OCI-LY3 (cell line): ENCODE measurements at regions not wholly inside any gene's neighbourhood (a gene's known extent, or its start where the extent isn't known, plus 50 kb on each side); places are given as distances from the start of the nearest gene placed in this dataset.

Source experiments
- H2AFZ ChIP-seq: fragments of 200-600, 300-600 bp; shearing (Covaris generic); 2 replicates; pipeline ENCODE4 v1.6.0; 2014; ENCODE audit warnings: antibody characterized with exemption, low read depth, low read length
- H3K27ac ChIP-seq: fragments of 200-600, 300-600 bp; sonication (generic); 2 replicates; pipeline ENCODE4 v1.5.1; 2014; ENCODE audit warnings: mild to moderate bottlenecking, low read length, moderate library complexity, mixed read lengths
- H3K27me3 ChIP-seq: fragments of 200-600, 300-600 bp; sonication (generic); 2 replicates; pipeline ENCODE4 v1.6.1; 2014; ENCODE audit warnings: low read depth, low read length, mixed read lengths
- H3K36me3 ChIP-seq: fragments of 200-600, 300-600 bp; sonication (generic); replicated peaks from 2 replicates; pipeline ENCODE3; 2014; ENCODE audit warnings: low read depth, low read length, mixed read lengths
- H3K4me1 ChIP-seq: fragments of 300-600, 200-600 bp; sonication (generic); 2 replicates; pipeline ENCODE4 v1.6.1; 2014; ENCODE audit warnings: low read length, mixed read lengths
- H3K4me2 ChIP-seq: fragments of 200-600, 300-600 bp; sonication (generic); 2 replicates; pipeline ENCODE4 v1.6.1; 2014; ENCODE audit warnings: low read length, mixed read lengths
- H3K4me3 ChIP-seq: fragments of 300-600, 200-600 bp; sonication (generic); 2 replicates; pipeline ENCODE4 v1.5.1; 2014; ENCODE audit warnings: antibody characterized with exemption, mild to moderate bottlenecking, low read length, moderate library complexity
- H3K79me2 ChIP-seq: fragments of 300-600, 200-600 bp; shearing (Covaris generic); 2 replicates; pipeline ENCODE4 v1.6.1; 2014; ENCODE audit warnings: mild to moderate bottlenecking, low read length, mixed read lengths
- H3K9ac ChIP-seq: fragments of 300-600, 200-600 bp; shearing (Covaris generic); 2 replicates; pipeline ENCODE4 v1.6.0; 2014; ENCODE audit warnings: mild to moderate bottlenecking, low read length, moderate library complexity
- H3K9me3 ChIP-seq: fragments of 200-600, 300-600 bp; shearing (Covaris generic); 2 replicates; pipeline ENCODE4 v1.6.1; 2014; ENCODE audit warnings: low read length, mixed read lengths; ENCODE audit not compliant: insufficient read depth
- H4K20me1 ChIP-seq: fragments of 200-600, 300-600 bp; sonication (generic); 2 replicates; pipeline ENCODE4 v1.6.1; 2016; ENCODE audit warnings: low read length, mixed read lengths; ENCODE audit not compliant: insufficient read depth
- EZH2phosphoT487 ChIP-seq: fragments of 200-600 bp; shearing (Covaris generic); IDR thresholded peaks from 2 replicates; pipeline ENCODE4 v1.6.1; 2018; ENCODE audit warnings: antibody characterized with exemption, mixed run types, low read depth
- TF ChIP-seq, protein P1 (sequence below): fragments of 200-600, 300-600 bp; sonication (generic); IDR thresholded peaks from 2 replicates; pipeline ENCODE4 v1.5.1; 2014; ENCODE audit warnings: antibody characterized with exemption, low read length, low read depth

- Histone ChIP-seq H3K9ac (no peak overlapping the region), H4K20me1 (no peaks in the 10 kb centered on the region), H3K27me3 (no peaks in the 10 kb centered on the region), H3K79me2 (no peaks in the 10 kb centered on the region), H3K4me2 (no peak overlapping the region), H3K27ac (no peak overlapping the region), H3K9me3 (no peaks in the 10 kb centered on the region), H2AFZ (no peak overlapping the region), H3K4me1 (peaks cover 18% of the 10 kb centered on the region), H3K4me3 (no peak overlapping the region), H3K36me3 (no peaks in the 10 kb centered on the region)
- TF ChIP-seq EZH2phosphoT487 = no peak
- TF ChIP-seq, protein P1, sequence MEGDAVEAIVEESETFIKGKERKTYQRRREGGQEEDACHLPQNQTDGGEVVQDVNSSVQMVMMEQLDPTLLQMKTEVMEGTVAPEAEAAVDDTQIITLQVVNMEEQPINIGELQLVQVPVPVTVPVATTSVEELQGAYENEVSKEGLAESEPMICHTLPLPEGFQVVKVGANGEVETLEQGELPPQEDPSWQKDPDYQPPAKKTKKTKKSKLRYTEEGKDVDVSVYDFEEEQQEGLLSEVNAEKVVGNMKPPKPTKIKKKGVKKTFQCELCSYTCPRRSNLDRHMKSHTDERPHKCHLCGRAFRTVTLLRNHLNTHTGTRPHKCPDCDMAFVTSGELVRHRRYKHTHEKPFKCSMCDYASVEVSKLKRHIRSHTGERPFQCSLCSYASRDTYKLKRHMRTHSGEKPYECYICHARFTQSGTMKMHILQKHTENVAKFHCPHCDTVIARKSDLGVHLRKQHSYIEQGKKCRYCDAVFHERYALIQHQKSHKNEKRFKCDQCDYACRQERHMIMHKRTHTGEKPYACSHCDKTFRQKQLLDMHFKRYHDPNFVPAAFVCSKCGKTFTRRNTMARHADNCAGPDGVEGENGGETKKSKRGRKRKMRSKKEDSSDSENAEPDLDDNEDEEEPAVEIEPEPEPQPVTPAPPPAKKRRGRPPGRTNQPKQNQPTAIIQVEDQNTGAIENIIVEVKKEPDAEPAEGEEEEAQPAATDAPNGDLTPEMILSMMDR = no peak
These were observed 184.5 kb upstream of the MARCKS start for GRCh38 chr6:113672491-113673149.

DNA sequence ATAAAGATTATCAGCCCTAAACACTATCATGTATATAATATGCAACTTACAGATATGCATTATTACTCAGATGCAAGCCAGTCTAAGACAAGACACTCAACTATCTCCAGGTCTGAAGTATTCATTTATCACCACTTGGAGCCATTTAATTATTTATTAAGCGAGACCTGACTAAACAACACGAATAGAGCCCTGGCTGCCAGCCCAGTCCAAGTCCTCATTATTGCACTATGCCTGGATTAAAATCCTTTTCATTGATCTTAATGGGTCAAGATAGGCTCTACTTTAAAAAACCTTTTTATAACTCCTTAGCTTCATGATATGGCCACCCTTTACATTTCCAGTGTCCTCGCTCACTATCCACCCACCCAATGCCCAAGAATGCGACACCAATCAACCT lies 183.1 kb upstream of the MARCKS start:
- no peak overlapping the region for H3K9ac ChIP-seq

DNA sequence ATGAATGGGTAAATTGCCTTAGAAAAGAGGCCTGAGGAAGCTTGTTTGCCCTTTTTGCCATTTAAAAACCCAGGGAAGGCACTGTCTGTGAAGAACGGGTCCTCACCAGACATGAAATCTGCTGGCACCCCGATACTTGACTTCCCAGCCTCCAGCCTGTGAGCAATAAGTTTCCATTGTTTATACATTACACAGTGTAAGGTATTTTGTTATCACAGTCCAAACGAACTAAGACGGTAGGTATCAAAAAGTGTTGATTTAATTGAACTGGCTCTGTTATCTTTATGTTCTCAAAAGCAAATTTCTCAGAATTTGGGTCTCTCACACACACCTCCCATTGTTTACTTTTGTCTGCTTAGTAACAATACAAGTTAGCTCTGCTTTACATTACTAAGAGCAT lies 181.1 kb upstream of the MARCKS start:
- H3K27me3 ChIP-seq = no peaks in the 10 kb centered on the region
- H3K9ac ChIP-seq = no peak overlapping the region
- no peaks in the 10 kb centered on the region for H3K79me2 ChIP-seq
- no peaks in the 10 kb centered on the region for H3K36me3 ChIP-seq
- H3K4me2 ChIP-seq = no peak overlapping the region
- no peak overlapping the region for H2AFZ ChIP-seq
- H3K4me1 ChIP-seq = no peaks in the 10 kb centered on the region
- TF ChIP-seq EZH2phosphoT487 = no peak
- TF ChIP-seq, protein P1 = no peak
- no peak overlapping the region for H3K4me3 ChIP-seq
- no peaks in the 10 kb centered on the region for H4K20me1 ChIP-seq
- H3K9me3 ChIP-seq = no peaks in the 10 kb centered on the region
- H3K27ac ChIP-seq = no peak overlapping the region

More for the DNA sequence above, 183.1 kb upstream of the MARCKS start:
- H3K4me1 ChIP-seq = peaks cover 7% of the 10 kb centered on the region
- no peaks in the 10 kb centered on the region for H3K9me3 ChIP-seq
- no peak overlapping the region for H3K4me2 ChIP-seq
- no peak overlapping the region for H3K27ac ChIP-seq
- no peaks in the 10 kb centered on the region for H4K20me1 ChIP-seq
- H3K27me3 ChIP-seq = no peaks in the 10 kb centered on the region
- H3K79me2 ChIP-seq = no peaks in the 10 kb centered on the region
- H2AFZ ChIP-seq = no peak overlapping the region
- TF ChIP-seq, protein P1 = no peak
- no peak for TF ChIP-seq EZH2phosphoT487
- H3K36me3 ChIP-seq = no peaks in the 10 kb centered on the region
- H3K4me3 ChIP-seq = no peak overlapping the region

GRCh38 chr6:113676968-113677367 lies 180.2 kb upstream of the MARCKS start:
- Histone ChIP-seq H3K9me3 (no peaks in the 10 kb centered on the region), H3K4me3 (no peak overlapping the region), H3K4me2 (no peak overlapping the region), H3K36me3 (no peaks in the 10 kb centered on the region), H3K9ac (no peak overlapping the region), H4K20me1 (no peaks in the 10 kb centered on the region), H3K79me2 (no peaks in the 10 kb centered on the region), H3K27me3 (no peaks in the 10 kb centered on the region), H3K4me1 (no peaks in the 10 kb centered on the region), H2AFZ (no peak overlapping the region), H3K27ac (no peak overlapping the region)
- no peak for TF ChIP-seq EZH2phosphoT487
- TF ChIP-seq, protein P1 = no peak
